ENCODE measurements at regions not wholly inside any gene's neighbourhood (a gene's known extent, or its start where the extent isn't known, plus 50 kb on each side); places are given as distances from the start of the nearest gene placed in this dataset.
"Not testable (repeated sequence)": the region's sequence is repeated elsewhere in the genome, so short reads cannot be mapped to it uniquely, and the experiment has no call there.

- TF ChIP-seq CTCF (IDR thresholded peaks at IDR 0.05) (no peak), ZFX (IDR thresholded peaks at IDR 0.05; ENCODE audit: borderline replicate concordance) (no peak)
Measured at GRCh38 chr12:78269620-78270019, 438.9 kb downstream of the NAV3 start.

GRCh38 chr12:78271546-78271945 is 440.9 kb downstream of the NAV3 start:
- no peak overlapping the region for H3K27ac ChIP-seq
- TF ChIP-seq ZFX (IDR thresholded peaks at IDR 0.05; ENCODE audit: borderline replicate concordance) (no peak), CTCF (IDR thresholded peaks at IDR 0.05) (no peak)

More at GRCh38 chr12:78269620-78270019, 438.9 kb downstream of the NAV3 start:
- H3K27ac ChIP-seq: no peak overlapping the region

GRCh38 chr12:78275886-78276285 is 445.2 kb downstream of the NAV3 start:
- H3K27ac ChIP-seq: no peak overlapping the region
- no peak for TF ChIP-seq CTCF (IDR thresholded peaks at IDR 0.05)
- TF ChIP-seq ZFX (IDR thresholded peaks at IDR 0.05; ENCODE audit: borderline replicate concordance): no peak

- H3K27ac ChIP-seq: no peak overlapping the region
- TF ChIP-seq CTCF (IDR thresholded peaks at IDR 0.05) (no peak), ZFX (IDR thresholded peaks at IDR 0.05; ENCODE audit: borderline replicate concordance) (no peak)
Measured at GRCh38 chr12:78278706-78279190, 448.1 kb downstream of the NAV3 start.

GRCh38 chr12:78279567-78279966 is 448.9 kb downstream of the NAV3 start:
- no peak overlapping the region for H3K27ac ChIP-seq
- no peak for TF ChIP-seq ZFX (IDR thresholded peaks at IDR 0.05; ENCODE audit: borderline replicate concordance)

- not testable (repeated sequence) for H3K27ac ChIP-seq
Measured at GRCh38 chr12:78281102-78281501, 450.4 kb downstream of the NAV3 start.

- H3K27ac ChIP-seq: no peak overlapping the region
- TF ChIP-seq CTCF (IDR thresholded peaks at IDR 0.05): no peak
- TF ChIP-seq ZFX (IDR thresholded peaks at IDR 0.05; ENCODE audit: borderline replicate concordance): no peak
Measured at GRCh38 chr12:78284417-78284816, 453.7 kb downstream of the NAV3 start.

GRCh38 chr12:78290606-78291345 is 460.1 kb downstream of the NAV3 start:
- no peak overlapping the region for H3K27ac ChIP-seq
- TF ChIP-seq ZFX (IDR thresholded peaks at IDR 0.05; ENCODE audit: borderline replicate concordance): no peak
- TF ChIP-seq CTCF (IDR thresholded peaks at IDR 0.05): no peak

Data from 22Rv1 (cell line).